Urinary bladder (tissue), 3 donors: ENCODE measurements at regions not wholly inside any gene's neighbourhood (a gene's known extent, or its start where the extent isn't known, plus 50 kb on each side); places are given as distances from the start of the nearest gene placed in this dataset.

Source experiments
- DNase-seq: peaks from one replicate; pipeline ENCODE4 v3.0.0-alpha.2; 2015; ENCODE audit errors: extremely low spot score
- H3K27ac ChIP-seq: one replicate; pipeline ENCODE4 v1.5.1; 2013; ENCODE audit warnings: low read depth, mild to moderate bottlenecking, moderate library complexity
- H3K36me3 ChIP-seq: one replicate; pipeline ENCODE4 v1.6.1; 2013; ENCODE audit warnings: mild to moderate bottlenecking, moderate library complexity; ENCODE audit not compliant: insufficient read depth
- H3K4me1 ChIP-seq: one replicate; pipeline ENCODE4 v1.6.1; 2013; ENCODE audit warnings: mild to moderate bottlenecking, moderate library complexity; ENCODE audit not compliant: insufficient read depth
- H3K4me3 ChIP-seq: one replicate; pipeline ENCODE4 v1.5.1; 2013; ENCODE audit warnings: low read depth, low read length
- WGBS: extraction: QIAGEN DNeasy Blood & Tissue Kit; methylation state at CpG from one replicate; pipeline ENCODE4 v1.1.7; 2013; 5-methylcytosine and 5-hydroxymethylcytosine counted together
- donor health status: healthy with polysubstance abuse.
- donor health status: healthy.

- Histone ChIP-seq H3K4me1 (no peaks in the 10 kb centered on the region), H3K4me3 (no peak overlapping the region), H3K36me3 (no peaks in the 10 kb centered on the region), H3K27ac (no peak overlapping the region)
- 96% methylated on average over 3 of the region's 3 CpGs for WGBS
- no peak for DNase-seq
Observed at GRCh38 chr9:20170122-20170521, 381.3 kb upstream of the SLC24A2 start.

- no peaks in the 10 kb centered on the region for H3K4me1 ChIP-seq
- no peak overlapping the region for H3K4me3 ChIP-seq
- no peak for DNase-seq
- H3K27ac ChIP-seq, result no peak overlapping the region
- no peaks in the 10 kb centered on the region for H3K36me3 ChIP-seq
- 47% methylated on average over 3 of the region's 3 CpGs for WGBS
Observed at GRCh38 chr9:20152151-20152725, 363.4 kb upstream of the SLC24A2 start.

GRCh38 chr9:20148416-20148815, 359.6 kb upstream of the SLC24A2 start:
- Histone ChIP-seq H3K27ac (no peak overlapping the region), H3K36me3 (no peaks in the 10 kb centered on the region), H3K4me1 (no peaks in the 10 kb centered on the region), H3K4me3 (no peak overlapping the region)
- WGBS, result 50% methylated on average over 2 of the region's 2 CpGs
- no peak for DNase-seq

DNA sequence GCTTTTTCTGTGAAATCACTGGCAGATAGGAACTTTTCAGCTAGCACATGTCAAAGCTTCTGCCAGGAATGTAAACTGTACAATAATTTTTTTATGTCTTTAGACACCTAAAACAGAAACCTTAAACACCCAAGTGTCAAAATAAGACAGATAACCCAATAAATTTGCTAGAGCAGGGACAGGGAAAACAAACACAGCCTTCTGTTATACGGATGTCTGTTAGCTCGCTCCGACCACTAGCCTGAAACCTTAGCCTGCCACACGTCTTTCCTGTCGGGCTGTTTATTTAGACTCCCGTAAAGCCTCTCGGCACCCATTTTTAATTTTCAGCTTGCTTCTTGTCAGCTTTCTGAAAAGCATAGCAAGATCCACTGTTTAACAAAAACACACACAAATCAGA, 355.4 kb upstream of the SLC24A2 start:
- 10% methylated on average over 7 of the region's 7 CpGs for WGBS
- DNase-seq, result no peak
- Histone ChIP-seq H3K4me1 (no peaks in the 10 kb centered on the region), H3K27ac (no peak overlapping the region), H3K4me3 (no peak overlapping the region), H3K36me3 (no peaks in the 10 kb centered on the region)

GRCh38 chr9:20139763-20140290, 351.0 kb upstream of the SLC24A2 start:
- no peak overlapping the region for H3K4me3 ChIP-seq
- 93% methylated on average over 9 of the region's 9 CpGs for whole genome bisulfite sequencing
- H3K27ac ChIP-seq, result no peak overlapping the region
- H3K36me3 ChIP-seq, result no peaks in the 10 kb centered on the region
- no peak for DNase-seq
- no peaks in the 10 kb centered on the region for H3K4me1 ChIP-seq

DNA sequence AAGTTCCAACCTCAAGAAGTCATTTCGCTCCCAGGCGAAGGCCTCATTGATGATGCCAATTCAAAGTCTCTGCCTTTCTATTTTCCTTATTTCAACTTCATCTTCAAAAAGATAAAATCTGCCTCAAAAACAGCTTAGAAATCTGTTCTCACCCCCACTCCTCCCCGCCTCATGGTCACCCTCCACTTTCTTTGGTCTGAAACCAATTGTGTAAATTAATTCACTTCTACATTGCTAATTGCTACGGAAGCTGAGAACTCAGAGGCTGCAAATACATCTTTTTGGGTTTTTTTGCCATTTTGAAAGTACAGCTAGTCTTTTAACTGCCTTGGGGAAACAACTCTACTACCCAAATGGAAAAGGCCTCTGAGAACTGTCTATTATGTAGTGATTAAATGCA, 350.0 kb upstream of the SLC24A2 start:
- WGBS, result 97% methylated on average over 4 of the region's 4 CpGs
- H3K4me3 ChIP-seq, result no peak overlapping the region
- H3K27ac ChIP-seq, result no peak overlapping the region
- H3K4me1 ChIP-seq, result no peaks in the 10 kb centered on the region
- DNase-seq, result no peak
- H3K36me3 ChIP-seq, result no peaks in the 10 kb centered on the region

GRCh38 chr9:20138116-20138515, 349.3 kb upstream of the SLC24A2 start:
- Histone ChIP-seq H3K4me1 (no peaks in the 10 kb centered on the region), H3K27ac (no peak overlapping the region), H3K36me3 (no peaks in the 10 kb centered on the region), H3K4me3 (no peak overlapping the region)
- DNase-seq, result no peak

- no peaks in the 10 kb centered on the region for H3K36me3 ChIP-seq
- WGBS, result 40% methylated on average over 1 of the region's 1 CpG
- no peaks in the 10 kb centered on the region for H3K4me1 ChIP-seq
- DNase-seq, result no peak
- no peak overlapping the region for H3K4me3 ChIP-seq
- H3K27ac ChIP-seq, result no peak overlapping the region
Observed at GRCh38 chr9:20137425-20137824, 348.6 kb upstream of the SLC24A2 start.

GRCh38 chr9:20135119-20135697, 346.4 kb upstream of the SLC24A2 start:
- H3K4me1 ChIP-seq, result no peaks in the 10 kb centered on the region
- WGBS, result 64% methylated on average over 7 of the region's 7 CpGs
- no peak overlapping the region for H3K27ac ChIP-seq
- H3K4me3 ChIP-seq, result no peak overlapping the region
- no peak for DNase-seq
- H3K36me3 ChIP-seq, result no peaks in the 10 kb centered on the region

GRCh38 chr9:20125727-20126126, 336.9 kb upstream of the SLC24A2 start:
- WGBS, result 61% methylated on average over 1 of the region's 1 CpG
- no peaks in the 10 kb centered on the region for H3K36me3 ChIP-seq
- no peak overlapping the region for H3K27ac ChIP-seq
- no peak for DNase-seq
- H3K4me1 ChIP-seq, result no peaks in the 10 kb centered on the region
- H3K4me3 ChIP-seq, result no peak overlapping the region

DNA sequence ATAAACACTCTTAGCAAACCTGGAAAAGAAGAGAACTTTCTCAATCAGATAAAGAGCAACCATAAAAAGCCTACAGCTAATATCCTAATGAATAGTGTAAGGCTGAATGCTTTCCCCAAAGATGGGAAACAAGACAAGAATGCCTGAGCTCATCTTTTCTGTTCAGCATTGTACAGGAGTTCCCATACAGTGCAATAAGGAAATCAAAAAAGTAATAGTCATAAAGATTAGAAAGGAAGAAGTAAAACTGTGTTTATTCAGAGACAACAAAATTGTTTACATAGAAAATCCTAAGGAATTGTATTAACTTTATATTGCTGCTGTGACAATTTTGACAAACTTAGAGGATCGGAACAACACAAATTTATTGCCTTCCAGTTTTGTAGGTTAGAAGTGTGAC, 330.7 kb upstream of the SLC24A2 start:
- no peak overlapping the region for H3K27ac ChIP-seq
- no peak for DNase-seq
- no peaks in the 10 kb centered on the region for H3K36me3 ChIP-seq
- H3K4me3 ChIP-seq, result no peak overlapping the region
- 79% methylated on average over 1 of the region's 1 CpG for WGBS
- H3K4me1 ChIP-seq, result no peaks in the 10 kb centered on the region

- Histone ChIP-seq H3K4me1 (no peaks in the 10 kb centered on the region), H3K36me3 (no peaks in the 10 kb centered on the region), H3K4me3 (no peak overlapping the region), H3K27ac (no peak overlapping the region)
- WGBS, result 78% methylated on average over 2 of the region's 2 CpGs
- DNase-seq, result no peak
Observed at GRCh38 chr9:20117986-20118385, 329.1 kb upstream of the SLC24A2 start.

DNA sequence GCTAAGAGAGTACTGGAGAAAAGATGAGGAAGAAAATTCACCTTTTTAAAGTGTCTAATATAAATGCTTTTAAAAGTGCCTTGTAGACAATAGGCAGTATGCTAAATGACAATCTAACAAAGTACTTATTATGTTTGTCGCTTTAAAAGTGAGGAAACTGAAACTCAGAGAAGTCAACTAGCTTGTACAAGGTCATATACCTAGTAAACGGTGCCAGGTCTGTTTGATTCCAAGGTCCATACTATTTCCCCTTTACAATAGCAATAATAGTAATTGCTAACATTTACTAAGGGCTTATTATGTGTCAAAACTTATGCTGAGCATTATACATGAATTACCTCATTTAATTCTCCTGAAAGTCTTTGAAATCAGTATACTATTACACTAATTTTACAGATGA, 328.6 kb upstream of the SLC24A2 start:
- no peaks in the 10 kb centered on the region for H3K36me3 ChIP-seq
- no peak for DNase-seq
- WGBS, result 37% methylated on average over 2 of the region's 2 CpGs
- no peaks in the 10 kb centered on the region for H3K4me1 ChIP-seq
- no peak overlapping the region for H3K27ac ChIP-seq
- H3K4me3 ChIP-seq, result no peak overlapping the region

DNA sequence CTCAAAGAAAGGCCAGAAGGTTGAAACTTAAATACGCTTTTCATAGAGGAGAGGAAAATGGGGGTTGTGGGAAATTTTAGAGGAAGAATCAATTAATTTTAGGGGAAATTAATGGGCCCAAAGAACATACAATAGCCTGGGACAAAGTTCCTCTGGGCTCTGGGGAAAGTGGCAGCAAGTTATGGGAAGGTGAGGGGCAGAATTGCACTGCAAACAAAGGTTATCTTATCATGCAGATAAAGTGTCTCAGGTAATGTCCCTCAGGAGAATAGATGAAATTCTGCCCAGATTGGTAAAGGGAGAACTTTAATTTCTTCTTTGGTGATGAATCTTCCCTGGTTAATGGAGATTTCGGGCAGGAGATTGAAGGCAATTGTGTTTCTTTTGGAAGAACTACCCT, 326.1 kb upstream of the SLC24A2 start:
- DNase-seq, result no peak
- Histone ChIP-seq H3K27ac (no peak overlapping the region), H3K4me3 (no peak overlapping the region), H3K36me3 (no peaks in the 10 kb centered on the region), H3K4me1 (no peaks in the 10 kb centered on the region)
- 91% methylated on average over 2 of the region's 2 CpGs for WGBS
